K562 (cell line): ENCODE measurements at regions not wholly inside any gene's neighbourhood (a gene's known extent, or its start where the extent isn't known, plus 50 kb on each side); places are given as distances from the start of the nearest gene placed in this dataset.

Experiments
- ATAC-seq: fragments of 200-7000 bp; cut with Tn5 transposase; 3 replicates; pipeline ENCODE4 v1.9.1; 2020; ENCODE audit warnings: moderate library complexity
- BruUV-seq: library from RNA; stranded (reverse); fragments of 400-500 nt; replicated peaks from 2 replicates; lab custom pipeline; 2021; lab: Mats Ljungman, UMichigan
- CTCF ChIA-PET: fragments of 300-600 bp; formaldehyde crosslinking; extraction: SDS; loops from one replicate; lab custom pipeline; 2021; ENCODE audit warnings: low intra/inter-chr PET ratio; lab: Yijun Ruan, JAX
- POLR2A ChIA-PET: fragments of 300-600, 350-650 bp; sonication (Branson Sonifier 250); formaldehyde crosslinking; extraction: SDS; loops from one replicate; lab custom pipeline; 2021; ENCODE audit warnings: antibody characterized with exemption, inconsistent platforms; lab: Yijun Ruan, JAX
- DNase-seq, 4 experiments: peaks; one replicate each; pipeline versions ENCODE4 v3.0.0 to v3.0.0-alpha.2; 2011 to 2018; ENCODE audit warnings: low spot score in 3 of 4, mixed read lengths in 3 of 4; ENCODE audit errors: extremely low read depth in 1 of 4
- FAIRE-seq: peaks from 2 replicates; lab custom pipeline; 2011; peaks lifted over from hg19 to GRCh38; lab: Jason Lieb, UNC
- H2AFZ ChIP-seq: 2 replicates; pipeline ENCODE4 v1.6.0; 2011; ENCODE audit warnings: low read depth, low read length, control low read depth, inconsistent platforms
- H3K27ac ChIP-seq: fragments of 200-600 bp; 3 replicates; pipeline ENCODE4 v1.8.0; 2011; ENCODE audit warnings: low read depth, mild to moderate bottlenecking, control low read depth, inconsistent platforms, low read length, moderate library complexity, mixed read lengths; ENCODE audit errors: extremely low read depth
- H3K27me3 ChIP-seq, 2 experiments: fragments of 300-600 bp in 1 of 2; 2 replicates in 1 of 2; 3 replicates in 1 of 2; pipeline versions ENCODE4 v1.6.0 to v1.8.0; 2011; ENCODE audit warnings: inconsistent platforms in 2 of 2, low read length in 2 of 2, mild to moderate bottlenecking in 1 of 2, mixed read lengths in 1 of 2, moderate library complexity in 1 of 2; ENCODE audit not compliant: control insufficient read depth in 2 of 2, insufficient read depth in 2 of 2
- H3K36me3 ChIP-seq: fragments of 300-600 bp; 3 replicates; pipeline ENCODE4 v1.8.0; 2011; ENCODE audit warnings: mild to moderate bottlenecking, low read length, inconsistent platforms; ENCODE audit not compliant: control insufficient read depth, insufficient read depth
- H3K4me1 ChIP-seq, 2 experiments: fragments of 200-600 bp in 1 of 2; replicated peaks in 1 of 2; 2 replicates in 1 of 2; 3 replicates in 1 of 2; pipeline versions ENCODE4 v1.5.1 to v1.8.0; 2011; ENCODE audit warnings: inconsistent platforms in 2 of 2, low read length in 2 of 2, mild to moderate bottlenecking in 1 of 2, mixed read lengths in 1 of 2, moderate library complexity in 1 of 2; ENCODE audit not compliant: control insufficient read depth in 2 of 2, insufficient read depth in 2 of 2
- H3K4me2 ChIP-seq: 2 replicates; pipeline ENCODE4 v1.6.1; 2011; ENCODE audit warnings: low read length, control low read depth, inconsistent platforms, mixed read lengths; ENCODE audit not compliant: insufficient read depth
- H3K4me3 ChIP-seq: fragments of 200-600 bp; sonication (generic), shearing (Covaris generic); 2 replicates; pipeline ENCODE4 v1.5.1; 2016; ENCODE audit warnings: control low read depth, inconsistent platforms
- H3K79me2 ChIP-seq: fragments of 200-600 bp; 3 replicates; pipeline ENCODE4 v1.8.0; 2011; ENCODE audit warnings: low read length, inconsistent platforms; ENCODE audit not compliant: control insufficient read depth, insufficient read depth
- H3K9ac ChIP-seq, 2 experiments: 2 replicates each; pipeline versions ENCODE4 v1.6.0 to v1.6.1; 2011; ENCODE audit warnings: low read depth in 2 of 2, low read length in 2 of 2, control low read depth in 1 of 2, inconsistent platforms in 1 of 2, mild to moderate bottlenecking in 1 of 2, mixed read lengths in 1 of 2; ENCODE audit not compliant: insufficient read depth in 1 of 2
- H3K9me1 ChIP-seq: one replicate; pipeline ENCODE4 v1.6.0; 2011; ENCODE audit warnings: inconsistent platforms, mild to moderate bottlenecking, low read length, moderate library complexity; ENCODE audit not compliant: control insufficient read depth, insufficient read depth
- H3K9me3 ChIP-seq: replicated peaks from 2 replicates; pipeline ENCODE4 v1.5.1; 2011; ENCODE audit warnings: low read depth, low read length, inconsistent platforms; ENCODE audit not compliant: control insufficient read depth, insufficient read depth
- H4K20me1 ChIP-seq: replicated peaks from 2 replicates; pipeline ENCODE4 v1.6.1; 2011; ENCODE audit warnings: low read length, inconsistent platforms, mixed read lengths; ENCODE audit not compliant: control insufficient read depth, insufficient read depth
- CBX2 ChIP-seq: fragments of 200-600 bp; sonication (generic); IDR thresholded peaks from one replicate; pipeline ENCODE4 v1.6.1; 2012; ENCODE audit warnings: mild to moderate bottlenecking, low read length, inconsistent platforms; ENCODE audit not compliant: insufficient read depth, poor library complexity, severe bottlenecking
- KLF1 ChIP-seq: fragments of 450-650 bp; IDR thresholded peaks from 2 replicates; pipeline ENCODE4 v1.6.1; 2016; ENCODE audit warnings: missing genetic modification characterization, missing compliant biosample characterization
- NEUROD1 ChIP-seq: fragments of 150-350 bp; IDR thresholded peaks from 2 replicates; pipeline ENCODE4 v1.6.1; 2014; ENCODE audit warnings: borderline replicate concordance, low read length, low read depth; ENCODE audit not compliant: partially characterized antibody
- PYGO2 ChIP-seq: fragments of 450-650 bp; IDR thresholded peaks from 2 replicates; pipeline ENCODE4 v1.6.1; 2016; ENCODE audit warnings: mild to moderate bottlenecking, missing genetic modification characterization, moderate library complexity, missing compliant biosample characterization
- RB1 ChIP-seq: fragments of 450-650 bp; IDR thresholded peaks from 2 replicates; pipeline ENCODE4 v1.6.1; 2017; ENCODE audit warnings: low read depth, mild to moderate bottlenecking
- SIN3B ChIP-seq: fragments of 450-650 bp; IDR thresholded peaks from 2 replicates; pipeline ENCODE4 v1.6.1; 2017; ENCODE audit warnings: low read depth, mild to moderate bottlenecking, moderate library complexity
- SOX6 ChIP-seq: fragments of 450-650 bp; IDR thresholded peaks from 2 replicates; pipeline ENCODE4 v1.6.1; 2014; ENCODE audit warnings: mild to moderate bottlenecking
- ZBTB8A ChIP-seq: fragments of 450-650 bp; IDR thresholded peaks from 2 replicates; pipeline ENCODE4 v1.6.1; 2018; ENCODE audit warnings: mild to moderate bottlenecking, moderate library complexity; ENCODE audit not compliant: partially characterized antibody
- ZFP36 ChIP-seq: fragments of 150-350 bp; IDR thresholded peaks from 2 replicates; pipeline ENCODE4 v1.6.1; 2018; ENCODE audit warnings: low read length, low read depth; ENCODE audit not compliant: partially characterized antibody
- ZNF449 ChIP-seq: fragments of 250-450 bp; sonication (Bioruptor Pico); IDR thresholded peaks from 2 replicates; pipeline ENCODE4 v1.8.0; 2022; ENCODE audit warnings: moderate library complexity, mild to moderate bottlenecking, inconsistent platforms
- WGBS: fragments of 100-300 bp; shearing (Covaris generic); methylation state at CpG from one replicate; pipeline ENCODE4 v1.1.6; 2016; ENCODE audit warnings: low coverage, mixed read lengths; ENCODE audit not compliant: insufficient coverage; ENCODE audit errors: missing lambda C conversion rate; 5-methylcytosine and 5-hydroxymethylcytosine counted together
- in situ Hi-C: fragments of 300-500 bp; cut with MboI; formaldehyde crosslinking; loops from 4 replicates; pipeline ENCODE4 v1.15.0; 2018; ENCODE audit warnings: inconsistent platforms, mixed read lengths
- intact Hi-C: fragments of 100-400 bp; cut with micrococcal nuclease; formaldehyde crosslinking; loops from 2 replicates; pipeline ENCODE4 v1.14.2; 2022

GRCh38 chr13:105937451-105937850 lies 598.0 kb downstream of the EFNB2 start:
- Histone ChIP-seq H3K27ac (no peak overlapping the region), H3K9me3 (no peaks in the 10 kb centered on the region), H3K36me3 (no peaks in the 10 kb centered on the region), H3K4me3 (no peak overlapping the region), H3K79me2 (no peaks in the 10 kb centered on the region), H3K4me2 (no peak overlapping the region), H3K4me1 (no peaks in the 10 kb centered on the region), H4K20me1 (no peaks in the 10 kb centered on the region), H3K9ac (no peak overlapping the region), H2AFZ (no peak overlapping the region), H3K27me3 (no peaks in the 10 kb centered on the region), H3K9me1 (no peaks in the 10 kb centered on the region)
- WGBS: 0% methylated on average over 4 of the region's 4 CpGs
- no peak for TF ChIP-seq ZNF449 (CRISPR knock-in tag)
- TF ChIP-seq SOX6: no peak
- no peak for TF ChIP-seq NEUROD1
- no peak for TF ChIP-seq RB1
- no peak for TF ChIP-seq KLF1 (tag)
- no peak for TF ChIP-seq SIN3B
- no peak for TF ChIP-seq ZFP36
- TF ChIP-seq CBX2: no peak
- TF ChIP-seq PYGO2 (tag): no peak
- no peak for TF ChIP-seq ZBTB8A
- ChIA-PET CTCF (no interaction called here), POLR2A (no interaction called here)
- ATAC-seq (no peak), FAIRE-seq (no peak), DNase-seq (no peak)
- BruUV-seq: no TSS peak
- intact Hi-C loops (no loop called here), in situ Hi-C loops (no loop called here)
